NCI-H2196 (cell line): ENCODE measurements at regions not wholly inside any gene's neighbourhood (a gene's known extent, or its start where the extent isn't known, plus 50 kb on each side); places are given as distances from the start of the nearest gene placed in this dataset.
A peak's percentile ranks its signal among the peaks of the same experiment; 100 is the strongest.

Experiments used
- DNase-seq: peaks from one replicate; lab custom pipeline; 2025; ENCODE audit not compliant: unreplicated experiment; lab: John Stamatoyannopoulos, UW

DNA sequence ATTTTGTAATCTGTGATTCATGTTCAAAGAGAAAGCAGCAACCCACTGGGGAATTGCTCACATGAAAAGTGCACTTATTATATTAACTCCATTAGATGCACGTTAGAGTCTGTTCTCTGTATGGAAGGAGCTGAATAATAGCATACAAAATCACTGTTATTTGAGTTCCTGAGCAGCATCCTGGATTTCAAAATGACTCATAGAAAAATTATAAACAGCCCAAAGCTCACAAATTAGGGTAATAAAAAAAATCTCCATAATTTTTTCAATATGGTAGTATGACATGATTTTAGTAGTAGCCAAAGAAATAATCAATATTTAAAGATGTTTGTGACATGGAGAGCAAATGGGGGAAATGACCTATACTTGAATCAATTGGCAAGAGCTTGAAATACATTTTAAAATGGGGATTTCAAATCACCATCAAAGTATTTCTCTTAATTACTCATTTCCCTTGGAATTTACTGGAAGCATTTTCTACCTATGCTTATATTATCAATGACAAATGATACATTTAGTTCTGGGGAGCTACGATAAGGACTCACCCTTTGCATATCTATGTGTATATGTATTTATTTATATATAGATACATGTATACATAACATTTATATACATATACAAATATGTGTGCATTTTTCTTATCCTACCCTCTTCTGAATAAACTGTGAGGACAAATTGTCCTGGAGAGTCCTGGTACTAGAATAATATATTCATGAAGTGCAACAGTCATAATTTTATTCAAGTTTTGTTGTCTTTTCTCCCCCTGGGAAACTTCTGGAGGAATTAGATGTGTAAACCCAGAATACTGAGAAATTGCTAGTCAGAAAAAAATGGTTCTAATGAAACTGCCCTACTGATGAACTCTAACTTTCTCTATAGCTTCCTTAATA is 116.3 kb downstream of the RPL22L1 start:
- DNase-seq, result no peak

DNA sequence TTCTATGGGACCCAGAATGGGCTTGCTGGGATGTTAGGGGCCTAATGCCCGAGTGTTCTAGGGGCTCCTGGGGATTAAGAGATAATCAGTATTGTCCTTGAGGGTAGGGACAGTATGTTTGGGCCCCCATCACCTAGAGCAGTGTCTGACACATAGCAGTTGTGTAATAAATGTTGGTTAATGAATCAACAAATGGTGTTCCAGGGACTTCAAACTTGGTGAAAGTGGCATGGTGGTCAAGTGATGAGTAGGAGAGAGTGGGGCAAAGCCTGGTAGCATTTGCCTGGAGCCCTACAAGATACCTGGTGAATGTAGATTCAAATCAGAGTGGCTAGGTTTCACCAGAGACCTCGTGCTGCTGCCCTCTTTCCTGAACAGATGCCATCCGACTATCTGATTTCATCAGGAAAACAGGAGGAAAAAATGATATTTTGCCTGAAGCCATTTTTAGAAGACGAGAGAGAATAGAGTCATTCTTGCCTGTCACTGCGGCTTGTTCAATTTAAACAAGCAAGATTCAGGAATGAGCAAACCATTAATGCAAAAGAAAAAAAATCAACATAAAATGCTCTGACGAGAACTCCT is 117.3 kb downstream of the RPL22L1 start:
- DNase-seq, result no peak

- no peak for DNase-seq
These were observed 118.1 kb downstream of the RPL22L1 start for GRCh38 chr3:170751899-170752293.

DNA sequence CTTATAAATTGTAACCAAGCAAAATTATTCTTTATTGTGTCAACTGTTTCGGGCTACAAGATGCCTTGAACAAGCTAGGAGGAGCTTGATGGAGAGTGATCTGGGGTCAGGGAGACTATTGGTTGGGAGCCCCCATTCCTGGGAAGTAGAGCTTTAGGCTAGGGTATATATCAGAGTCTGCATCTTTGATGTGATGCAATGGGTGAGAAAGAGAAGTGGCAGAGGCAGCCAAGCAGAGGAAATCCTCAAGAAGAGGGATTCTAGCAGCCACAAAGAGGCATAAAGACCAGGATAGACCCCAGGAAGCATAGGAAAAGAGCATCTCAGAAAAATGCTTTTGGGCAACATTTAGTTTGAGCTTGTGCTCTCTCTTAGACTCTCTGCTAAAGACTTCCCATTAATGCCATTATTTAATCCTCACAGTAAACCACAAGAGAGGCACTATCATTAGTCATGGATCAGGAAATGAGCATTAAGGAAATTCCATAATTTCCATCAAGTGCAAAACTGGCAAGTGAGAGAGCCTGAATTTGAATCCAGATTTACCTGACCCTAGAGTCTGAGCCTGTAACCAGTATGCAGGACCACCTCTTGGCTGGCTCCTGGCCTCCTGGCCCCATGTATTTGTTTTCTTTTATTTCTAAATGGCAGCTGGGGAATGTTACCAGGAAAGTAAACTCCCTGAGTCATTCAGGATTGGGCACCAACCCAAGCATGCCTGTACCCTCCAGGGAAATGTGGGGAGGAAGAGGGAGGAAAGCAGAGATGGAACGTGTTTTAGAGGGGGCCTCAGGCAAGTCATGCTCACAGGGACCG is 118.7 kb downstream of the RPL22L1 start:
- DNase-seq, result no peak

DNA sequence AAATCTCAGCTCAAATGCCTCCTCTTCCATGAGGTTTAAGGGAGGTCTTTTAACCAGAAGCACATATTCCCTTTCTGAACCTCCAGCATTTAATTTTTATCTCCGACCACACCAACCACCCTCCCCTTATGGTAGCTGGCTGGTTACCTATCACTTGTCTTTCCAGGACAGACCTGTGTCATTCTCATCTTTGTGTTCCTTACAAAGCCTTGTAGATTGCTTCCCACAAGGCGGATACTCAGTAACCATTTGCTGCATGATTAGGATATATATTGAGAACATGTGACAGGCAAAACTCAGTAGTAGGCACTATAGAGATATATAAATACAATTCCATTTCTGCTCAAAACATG is 119.5 kb downstream of the RPL22L1 start:
- DNase-seq, result no peak

DNA sequence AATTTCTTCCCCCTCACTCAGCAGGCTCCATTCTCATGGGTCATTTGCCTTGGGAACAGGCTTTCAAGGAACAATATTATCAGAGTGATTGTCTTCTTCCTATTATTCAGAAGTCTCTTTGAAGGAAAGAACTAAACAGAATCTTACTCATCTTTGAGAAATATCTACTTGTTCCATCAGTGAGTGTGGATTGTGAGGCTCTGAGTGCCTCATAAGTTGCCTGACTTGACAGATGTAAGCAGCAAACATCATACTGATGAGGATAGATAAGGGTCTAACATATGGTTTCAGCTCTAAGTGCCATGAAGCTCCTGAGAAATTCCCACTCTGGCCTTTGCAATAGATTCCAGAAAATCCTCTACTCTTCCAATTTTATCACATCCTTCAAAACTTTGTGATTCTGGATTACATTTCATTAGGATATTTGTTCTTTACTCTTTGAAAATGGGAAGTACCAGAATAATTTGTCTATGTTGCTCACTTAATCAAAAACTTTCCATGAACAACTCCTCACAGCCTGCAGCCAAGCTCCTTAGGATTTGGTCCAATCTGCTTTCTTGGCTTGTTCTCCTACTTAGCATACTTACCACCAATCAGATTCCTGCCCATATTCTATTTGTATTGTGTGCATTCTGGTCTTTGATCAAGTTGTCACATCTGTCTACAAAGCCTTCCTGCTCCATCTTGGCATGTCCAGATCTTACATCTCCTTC is 120.1 kb downstream of the RPL22L1 start:
- DNase-seq, result no peak

GRCh38 chr3:170749185-170749584 is 120.8 kb downstream of the RPL22L1 start:
- no peak for DNase-seq

DNA sequence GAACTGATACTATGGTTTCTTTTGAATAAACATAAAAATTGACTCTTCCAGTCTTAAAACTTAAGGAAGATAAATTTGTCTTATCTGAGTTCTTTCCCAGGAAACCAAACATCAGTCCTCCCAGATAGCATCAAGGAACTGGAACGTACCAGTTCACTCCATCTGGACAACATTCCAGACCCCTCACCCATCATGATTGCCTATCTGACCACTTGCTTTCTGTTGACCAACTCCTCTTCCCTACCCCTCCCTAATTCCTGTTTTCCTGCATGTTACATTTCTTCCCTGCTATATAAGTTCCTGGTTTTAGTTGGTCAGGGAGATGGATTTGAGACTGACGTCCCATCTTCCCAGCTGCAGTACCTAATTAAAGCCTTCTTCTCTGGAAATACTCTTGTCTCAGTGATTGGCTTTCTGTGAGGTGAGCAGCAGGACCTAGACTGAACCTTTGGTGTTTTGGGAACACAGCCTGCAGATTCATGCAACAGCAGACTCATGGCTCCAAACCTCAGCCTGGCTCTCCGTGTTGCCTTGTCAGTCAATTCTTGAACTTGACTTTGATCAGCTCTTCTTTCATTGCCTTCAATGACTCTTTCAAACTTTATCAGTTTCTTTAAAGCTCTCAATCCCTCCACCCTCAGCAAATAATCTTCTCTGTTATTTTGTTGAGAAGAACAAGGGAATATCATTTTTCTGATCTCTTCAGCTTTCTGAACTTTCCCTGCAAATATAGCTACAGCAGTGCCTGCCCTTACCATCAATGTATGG is 123.6 kb downstream of the RPL22L1 start:
- no peak for DNase-seq

DNA sequence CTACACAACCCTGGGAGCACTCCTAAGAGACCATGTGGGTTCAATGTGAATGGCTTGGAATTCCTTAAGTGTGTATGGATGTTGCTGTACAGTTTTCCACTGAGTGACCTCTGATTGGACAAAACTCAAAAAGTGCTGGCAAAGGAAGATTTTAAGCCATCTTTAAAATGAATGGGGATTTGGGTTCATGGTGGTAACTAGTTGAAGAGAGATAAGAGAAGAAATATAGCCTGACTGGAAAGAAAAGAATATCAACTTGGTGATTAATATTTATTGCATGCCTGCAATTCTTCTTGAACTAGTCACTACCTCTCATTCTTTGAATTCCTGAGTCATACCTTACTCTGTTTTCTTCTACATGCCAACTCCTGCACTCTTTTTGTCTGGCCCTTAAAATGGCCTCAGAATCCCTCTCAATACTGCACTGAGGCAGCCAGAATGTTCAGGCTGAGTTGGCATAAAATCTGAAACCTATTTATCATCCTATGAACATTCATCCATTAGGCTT is 124.7 kb downstream of the RPL22L1 start:
- no peak for DNase-seq

GRCh38 chr3:170741756-170742529 is 128.1 kb downstream of the RPL22L1 start:
- DNase-seq, result no peak

- DNase-seq, result peak; percentile 75
These were observed 129.0 kb downstream of the RPL22L1 start for GRCh38 chr3:170740726-170741591.

GRCh38 chr3:170740285-170740684 is 129.7 kb downstream of the RPL22L1 start:
- no peak for DNase-seq

- DNase-seq, result no peak
These were observed 130.6 kb downstream of the RPL22L1 start for GRCh38 chr3:170739410-170739809.

DNA sequence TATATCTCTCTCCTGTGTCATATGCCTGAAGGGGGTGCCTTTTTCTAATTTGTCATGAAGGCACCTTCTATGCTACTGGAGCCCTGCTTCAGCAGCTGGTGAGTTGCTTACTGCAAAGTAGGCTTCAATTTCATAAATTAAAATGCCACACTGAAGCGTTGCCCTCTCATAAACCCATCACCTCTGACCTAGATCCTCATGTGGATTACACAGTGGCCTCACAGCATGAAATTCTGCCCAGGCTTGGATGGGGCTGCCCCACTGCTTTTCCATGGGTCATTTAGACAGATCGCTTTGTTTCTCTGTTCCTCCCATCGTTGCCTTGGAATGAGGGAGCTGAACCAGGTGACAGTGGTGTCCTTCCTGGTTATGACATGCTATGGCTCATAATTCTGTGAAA is 131.2 kb downstream of the RPL22L1 start:
- no peak for DNase-seq

DNA sequence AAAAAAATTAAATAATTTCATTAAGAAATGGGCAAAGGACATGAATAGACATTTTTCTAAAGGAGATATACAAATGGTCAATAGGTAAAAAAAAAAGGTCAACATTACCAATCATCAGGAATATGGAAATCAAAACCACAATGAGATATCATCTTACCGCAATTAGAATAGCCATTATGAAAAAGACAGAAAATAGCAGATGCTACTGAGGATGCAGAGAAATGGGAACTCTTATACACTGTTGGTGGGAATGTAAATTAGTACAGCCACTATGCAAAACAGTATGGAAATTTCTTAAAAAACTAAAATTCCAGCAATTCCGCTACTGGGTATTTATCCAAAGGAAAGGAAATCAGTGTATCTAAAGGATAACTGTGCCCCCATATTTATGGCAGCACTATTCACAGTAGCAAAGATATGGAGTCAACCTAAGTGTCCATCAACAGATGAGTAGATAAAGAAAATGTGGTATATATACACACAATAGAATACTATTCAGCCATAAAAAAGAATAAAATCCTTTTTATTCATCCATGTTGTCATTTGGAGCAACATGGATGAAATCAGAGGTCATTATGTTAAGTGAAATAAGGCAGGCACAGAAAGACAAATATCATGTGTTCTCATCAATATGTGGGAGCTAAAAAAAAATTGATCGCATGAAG is 132.4 kb downstream of the RPL22L1 start:
- DNase-seq, result no peak

DNA sequence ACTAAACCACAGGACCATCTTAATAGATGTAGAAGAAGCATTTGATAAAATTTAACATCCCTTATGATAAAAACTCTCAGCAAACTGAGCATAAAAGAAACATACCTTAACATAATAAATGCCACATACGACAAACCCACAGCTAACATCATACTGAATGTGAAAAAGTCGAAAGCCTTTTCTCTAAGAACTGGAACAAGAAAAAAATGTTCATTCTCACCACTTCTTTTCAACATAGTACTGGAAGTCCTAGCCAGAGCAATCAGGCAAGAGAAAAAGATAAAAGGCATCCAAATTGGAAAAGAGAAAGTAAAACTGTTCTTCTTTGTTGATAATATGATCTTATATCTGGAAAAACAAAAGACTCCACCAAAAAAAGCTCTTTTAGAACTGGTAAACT is 134.2 kb downstream of the RPL22L1 start:
- DNase-seq, result no peak

- DNase-seq, result no peak
These were observed 135.3 kb downstream of the RPL22L1 start for GRCh38 chr3:170734735-170735065.

DNA sequence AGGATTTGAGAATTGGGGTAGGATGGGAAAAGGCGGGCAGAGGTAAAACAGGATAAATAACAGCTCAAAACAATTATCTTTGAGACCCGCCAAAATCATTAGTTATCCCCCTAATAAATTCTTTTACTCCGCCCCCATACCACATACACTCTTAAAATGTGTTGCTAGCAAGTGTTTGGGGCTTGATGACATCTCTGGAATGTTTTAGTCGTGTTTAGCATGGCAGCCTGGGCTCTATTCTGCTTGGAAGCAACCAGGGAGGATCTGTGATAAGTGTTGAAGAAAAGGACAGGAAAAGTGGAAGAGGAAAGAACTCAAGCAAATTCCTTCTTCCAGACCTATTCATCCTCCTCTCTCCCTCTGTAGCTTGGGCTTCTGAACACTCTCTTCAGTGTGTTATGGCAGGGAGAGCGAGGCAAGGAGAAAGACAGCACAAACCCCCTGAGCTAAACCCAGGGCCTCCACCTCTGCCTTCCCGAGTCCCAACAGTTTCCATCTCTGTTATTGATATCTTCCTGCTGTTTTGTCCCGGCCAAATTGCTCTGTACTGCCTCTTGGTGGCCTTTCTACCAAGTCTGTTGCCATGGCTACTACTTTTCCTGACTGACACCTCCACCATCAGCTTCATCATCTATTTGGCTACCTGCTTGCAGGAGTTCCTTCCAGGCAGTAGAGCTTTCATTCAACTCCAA is 135.8 kb downstream of the RPL22L1 start:
- DNase-seq, result no peak
